WERI-Rb-1 (cell line): ENCODE measurements at regions not wholly inside any gene's neighbourhood (a gene's known extent, or its start where the extent isn't known, plus 50 kb on each side); places are given as distances from the start of the nearest gene placed in this dataset.

Experiments used
- DNase-seq: peaks from one replicate; pipeline ENCODE4 v3.0.0-alpha.2; 2020
- H3K27ac ChIP-seq: fragments of 250-450 bp; sonication (Bioruptor Pico); 2 replicates; pipeline ENCODE4 v1.5.1; 2020; ENCODE audit warnings: mild to moderate bottlenecking, moderate library complexity
- H3K27me3 ChIP-seq: fragments of 250-450 bp; sonication (Bioruptor Pico); 2 replicates; pipeline ENCODE4 v1.5.1; 2021; ENCODE audit warnings: mild to moderate bottlenecking, low read depth, moderate library complexity; ENCODE audit not compliant: insufficient read depth, severe bottlenecking
- H3K36me3 ChIP-seq: fragments of 250-450 bp; sonication (Bioruptor Pico); 2 replicates; pipeline ENCODE4 v1.5.1; 2020; ENCODE audit warnings: mild to moderate bottlenecking, moderate library complexity
- H3K4me3 ChIP-seq: 2 replicates; pipeline ENCODE4 v1.5.1; 2011; ENCODE audit warnings: low read depth, mild to moderate bottlenecking, control low read depth, low read length
- H3K9me3 ChIP-seq: fragments of 250-450 bp; sonication (Bioruptor Pico); 2 replicates; pipeline ENCODE4 v1.5.1; 2021; ENCODE audit warnings: mild to moderate bottlenecking, moderate library complexity; ENCODE audit not compliant: severe bottlenecking
- CTCF ChIP-seq: IDR thresholded peaks from 2 replicates; pipeline ENCODE4 v1.5.1; 2011; ENCODE audit warnings: low read depth, mild to moderate bottlenecking, control low read depth, inconsistent platforms, low read length

DNA sequence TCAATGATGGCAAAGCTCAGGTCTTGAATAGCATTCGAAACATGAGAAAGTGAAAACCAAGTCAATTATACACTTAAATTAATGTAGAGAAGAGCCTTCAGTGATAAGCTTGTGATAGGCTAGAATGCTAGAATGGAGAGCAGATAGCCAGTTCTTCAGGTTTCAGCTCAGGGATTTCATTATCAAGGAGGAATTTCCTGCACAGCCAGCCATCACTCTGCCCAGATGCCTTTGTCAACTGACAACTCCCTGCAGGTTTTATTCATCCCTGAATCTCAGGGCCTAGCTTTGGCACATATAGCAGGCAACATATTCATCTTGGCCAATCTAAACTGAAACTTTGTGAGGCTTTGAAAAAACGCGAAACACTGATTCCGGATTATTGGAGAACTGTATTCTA, 199.3 kb upstream of the CDH6 start:
- no peak for DNase-seq
- Histone ChIP-seq H3K27me3 (no peaks in the 10 kb centered on the region), H3K4me3 (no peak overlapping the region), H3K36me3 (no peaks in the 10 kb centered on the region), H3K9me3 (no peaks in the 10 kb centered on the region), H3K27ac (no peak overlapping the region)
- TF ChIP-seq CTCF, result no peak

- Histone ChIP-seq H3K27ac (no peak overlapping the region), H3K36me3 (no peaks in the 10 kb centered on the region), H3K4me3 (no peak overlapping the region), H3K9me3 (no peaks in the 10 kb centered on the region), H3K27me3 (no peaks in the 10 kb centered on the region)
- TF ChIP-seq CTCF, result no peak
- no peak for DNase-seq
Measured at GRCh38 chr5:30991462-30991861, 202.0 kb upstream of the CDH6 start.

DNA sequence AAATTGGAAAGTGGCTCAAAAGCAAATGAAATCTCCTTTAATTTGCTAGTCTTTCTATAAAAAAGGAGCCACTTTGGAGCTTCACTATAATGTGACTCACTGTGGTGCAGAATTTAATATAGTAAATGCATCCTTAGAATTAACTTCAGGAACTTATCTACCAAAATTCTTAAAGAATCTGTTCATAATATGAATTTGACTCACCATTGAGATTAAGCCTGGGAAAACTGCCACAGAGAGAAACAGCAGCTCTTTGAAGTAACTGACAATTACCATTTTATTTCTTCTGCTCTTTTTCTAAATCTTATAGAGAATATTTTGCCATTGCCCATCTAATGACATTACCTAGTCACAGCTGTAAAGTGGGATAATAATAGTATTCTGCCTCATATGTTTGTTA, 211.9 kb upstream of the CDH6 start:
- TF ChIP-seq CTCF, result no peak

GRCh38 chr5:30968971-30969370, 224.5 kb upstream of the CDH6 start:
- H3K4me3 ChIP-seq, result no peak overlapping the region
- H3K36me3 ChIP-seq, result no peaks in the 10 kb centered on the region
- no peak overlapping the region for H3K27ac ChIP-seq
- no peaks in the 10 kb centered on the region for H3K9me3 ChIP-seq
- H3K27me3 ChIP-seq, result no peaks in the 10 kb centered on the region
- TF ChIP-seq CTCF, result no peak
- no peak for DNase-seq

More for the DNA sequence above, 211.9 kb upstream of the CDH6 start:
- no peak for DNase-seq
- Histone ChIP-seq H3K27me3 (no peaks in the 10 kb centered on the region), H3K36me3 (no peaks in the 10 kb centered on the region), H3K27ac (no peak overlapping the region), H3K4me3 (no peak overlapping the region), H3K9me3 (no peaks in the 10 kb centered on the region)

DNA sequence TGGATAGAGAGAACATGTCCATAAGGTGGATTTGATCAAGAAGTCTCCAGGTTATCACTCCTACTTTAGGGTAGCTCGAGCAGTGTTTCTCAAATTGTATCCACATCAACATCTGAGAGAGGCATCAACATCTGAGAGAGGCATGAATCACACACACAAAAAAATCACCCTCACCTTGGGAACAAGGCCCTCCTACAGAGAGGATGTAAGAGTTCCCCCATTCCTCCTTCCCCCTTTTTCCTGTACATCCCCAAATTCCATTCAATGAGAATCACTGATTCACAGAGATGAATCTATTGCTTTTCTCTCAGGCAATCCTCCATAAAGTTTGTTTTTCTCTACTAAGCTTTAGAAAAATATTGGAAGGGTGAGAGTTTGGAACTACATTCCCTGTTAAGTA, 233.4 kb upstream of the CDH6 start:
- no peak for TF ChIP-seq CTCF
- H3K36me3 ChIP-seq, result no peaks in the 10 kb centered on the region
- H3K4me3 ChIP-seq, result no peak overlapping the region
- no peaks in the 10 kb centered on the region for H3K9me3 ChIP-seq
- H3K27me3 ChIP-seq, result no peaks in the 10 kb centered on the region
- DNase-seq, result no peak
- no peak overlapping the region for H3K27ac ChIP-seq

DNA sequence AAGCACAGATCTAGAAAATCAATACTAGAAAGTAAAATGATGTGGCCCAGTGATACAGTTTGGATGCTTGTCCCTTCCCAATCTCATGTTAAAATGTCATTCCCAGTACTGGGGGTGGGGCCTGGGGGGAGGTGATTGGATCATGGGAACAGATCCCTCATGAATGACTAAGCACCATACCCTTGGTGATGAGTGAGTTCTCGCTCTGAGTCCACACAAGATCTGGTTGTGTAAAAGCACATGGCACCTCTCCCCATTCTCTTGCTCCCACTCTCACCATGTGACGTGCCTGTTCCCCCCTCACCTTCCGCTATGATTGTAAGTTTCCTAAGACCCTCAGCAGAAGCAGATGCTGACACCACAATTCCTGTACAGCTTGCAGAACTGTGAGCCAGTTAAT, 234.2 kb upstream of the CDH6 start:
- peak; percentile 29 for DNase-seq
- no peak for TF ChIP-seq CTCF
- H3K27me3 ChIP-seq, result no peaks in the 10 kb centered on the region

More for the DNA sequence above, 234.2 kb upstream of the CDH6 start:
- H3K36me3 ChIP-seq, result no peaks in the 10 kb centered on the region
- no peak overlapping the region for H3K4me3 ChIP-seq
- H3K9me3 ChIP-seq, result no peaks in the 10 kb centered on the region
- H3K27ac ChIP-seq, result no peak overlapping the region; the same call in 1 of the 2 replicates
